HepG2 (cell line): ENCODE measurements at regions not wholly inside any gene's neighbourhood (a gene's known extent, or its start where the extent isn't known, plus 50 kb on each side); places are given as distances from the start of the nearest gene placed in this dataset.

ENCODE experiments used
- ATAC-seq: fragments of 200-7000 bp; cut with Tn5 transposase; 3 replicates; pipeline ENCODE4 v1.9.1; 2020; ENCODE audit warnings: mild to moderate bottlenecking, moderate library complexity
- BruUV-seq: library from RNA; stranded (reverse); fragments of 400-500 nt; replicated peaks from 2 replicates; lab custom pipeline; 2021; lab: Mats Ljungman, UMichigan
- CTCF ChIA-PET: fragments of 300-600 bp; formaldehyde crosslinking; extraction: SDS; loops from one replicate; lab custom pipeline; 2021; ENCODE audit warnings: low total read pairs, inconsistent platforms, low intra/inter-chr PET ratio; lab: Yijun Ruan, JAX
- POLR2A ChIA-PET: fragments of 350-600 bp; sonication (Branson Sonifier 250); formaldehyde crosslinking; loops from one replicate; lab custom pipeline; 2020; ENCODE audit warnings: antibody characterized with exemption, inconsistent platforms; lab: Yijun Ruan, JAX
- DNase-seq: peaks from one replicate; pipeline ENCODE4 v3.0.0-alpha.2; 2015; ENCODE audit warnings: low spot score
- FAIRE-seq: peaks from 3 replicates; lab custom pipeline; 2011; peaks lifted over from hg19 to GRCh38; lab: Jason Lieb, UNC
- H2AFZ ChIP-seq: one replicate; pipeline ENCODE4 v1.6.1; 2011; ENCODE audit warnings: low read length, inconsistent platforms
- H3K27ac ChIP-seq: fragments of 300-600 bp; 3 replicates; pipeline ENCODE4 v1.8.0; 2011; ENCODE audit warnings: mixed run types, mild to moderate bottlenecking, mixed read lengths, low read length, inconsistent platforms; ENCODE audit not compliant: insufficient read depth; ENCODE audit errors: extremely low read length
- H3K27me3 ChIP-seq, 2 experiments: fragments of 200-600 bp in 1 of 2; 2 replicates in 1 of 2; 3 replicates in 1 of 2; pipeline versions ENCODE4 v1.6.0 to v1.8.0; 2011; ENCODE audit warnings: low read length in 2 of 2, mild to moderate bottlenecking in 2 of 2, moderate library complexity in 2 of 2, inconsistent platforms in 1 of 2; ENCODE audit not compliant: insufficient read depth in 2 of 2, control insufficient read depth in 1 of 2
- H3K36me3 ChIP-seq, 2 experiments: fragments of 200-600 bp in 1 of 2; replicated peaks in 1 of 2; 2 replicates in 1 of 2; 3 replicates in 1 of 2; pipeline versions ENCODE4 v1.5.1 to v1.8.0; 2011; ENCODE audit warnings: low read length in 2 of 2, inconsistent platforms in 1 of 2; ENCODE audit not compliant: insufficient read depth in 2 of 2, control insufficient read depth in 1 of 2
- H3K4me1 ChIP-seq: 2 replicates; pipeline ENCODE4 v1.5.1; 2012; ENCODE audit warnings: low read length, inconsistent platforms; ENCODE audit not compliant: insufficient read depth
- H3K4me2 ChIP-seq: 2 replicates; pipeline ENCODE4 v1.6.0; 2011; ENCODE audit warnings: low read depth, low read length, inconsistent platforms
- H3K4me3 ChIP-seq, 3 experiments: fragments of 200-600 bp in 1 of 3; sonication (generic), shearing (Covaris generic) in 1 of 3; replicated peaks in 1 of 3; 2 replicates each; pipeline ENCODE4 v1.5.1; 2011 to 2016; ENCODE audit warnings: low read length in 3 of 3, inconsistent platforms in 2 of 3, low read depth in 2 of 3, mild to moderate bottlenecking in 2 of 3, control low read depth in 1 of 3, mixed read lengths in 1 of 3; ENCODE audit not compliant: insufficient read depth in 1 of 3
- H3K79me2 ChIP-seq: one replicate; pipeline ENCODE4 v1.6.1; 2011; ENCODE audit warnings: low read length, inconsistent platforms; ENCODE audit not compliant: insufficient read depth
- H3K9ac ChIP-seq: 2 replicates; pipeline ENCODE4 v1.6.0; 2011; ENCODE audit warnings: mild to moderate bottlenecking, low read depth, low read length, inconsistent platforms; ENCODE audit not compliant: insufficient read depth
- H3K9me3 ChIP-seq: 2 replicates; pipeline ENCODE4 v1.5.1; 2012; ENCODE audit warnings: mild to moderate bottlenecking, low read length
- H4K20me1 ChIP-seq: 2 replicates; pipeline ENCODE4 v1.6.0; 2011; ENCODE audit warnings: inconsistent platforms, mild to moderate bottlenecking, low read length, moderate library complexity; ENCODE audit not compliant: insufficient read depth
- HDAC2 ChIP-seq: sonication (generic); formaldehyde crosslinking; IDR thresholded peaks from 2 replicates; pipeline ENCODE4 v1.4.0; 2020; ENCODE audit warnings: missing genetic modification reagents
- HOXA3 ChIP-seq: sonication (generic); formaldehyde crosslinking; IDR thresholded peaks from 2 replicates; pipeline ENCODE4 v1.5.0; 2020; ENCODE audit warnings: missing genetic modification reagents
- IRF9 ChIP-seq: sonication (generic); formaldehyde crosslinking; IDR thresholded peaks from 2 replicates; pipeline ENCODE4 v1.8.0; 2022; ENCODE audit warnings: missing genetic modification reagents, mild to moderate bottlenecking, borderline replicate concordance
- KDM6A ChIP-seq: IDR thresholded peaks from 2 replicates; pipeline ENCODE4 v1.6.1; 2016; ENCODE audit warnings: low read depth
- KMT2B ChIP-seq: IDR thresholded peaks from 2 replicates; pipeline ENCODE4 v1.6.1; 2016; ENCODE audit warnings: missing genetic modification reagents, missing compliant biosample characterization
- MIER3 ChIP-seq: IDR thresholded peaks from 2 replicates; pipeline ENCODE4 v1.6.1; 2016; ENCODE audit warnings: missing compliant biosample characterization, borderline replicate concordance
- MTF2 ChIP-seq: sonication (generic); formaldehyde crosslinking; IDR thresholded peaks from 2 replicates; pipeline ENCODE4 v1.5.0; 2020; ENCODE audit warnings: missing genetic modification reagents, borderline replicate concordance
- MXD1 ChIP-seq: sonication (generic); formaldehyde crosslinking; IDR thresholded peaks from 2 replicates; pipeline ENCODE4 v1.4.0; 2020; ENCODE audit warnings: mild to moderate bottlenecking, missing genetic modification reagents
- NR2F1 ChIP-seq, 2 experiments: fragments of 450-650 bp in 1 of 2; formaldehyde crosslinking in 1 of 2; IDR thresholded peaks; 2 replicates each; pipeline versions ENCODE4 v1.5.0 to v1.6.1; 2016 to 2020; ENCODE audit warnings: mild to moderate bottlenecking in 1 of 2, missing compliant biosample characterization in 1 of 2, missing genetic modification reagents in 1 of 2, moderate library complexity in 1 of 2
- RAD51 ChIP-seq: fragments of 450-650 bp; IDR thresholded peaks from 2 replicates; pipeline ENCODE4 v1.6.1; 2016; ENCODE audit warnings: borderline replicate concordance
- RFX5 ChIP-seq: IDR thresholded peaks from 2 replicates; pipeline ENCODE4 v1.6.1; 2011; ENCODE audit warnings: low read depth, low read length, improper control_type of control experiment
- SATB2 ChIP-seq: sonication (generic); formaldehyde crosslinking; IDR thresholded peaks from 2 replicates; pipeline ENCODE4 v1.5.0; 2020; ENCODE audit warnings: missing genetic modification reagents
- SP5 ChIP-seq: IDR thresholded peaks from 2 replicates; pipeline ENCODE4 v1.6.1; 2016; ENCODE audit warnings: low read depth, borderline replicate concordance
- TRAFD1 ChIP-seq: sonication (generic); formaldehyde crosslinking; IDR thresholded peaks from 2 replicates; pipeline ENCODE4 v1.5.1; 2020; ENCODE audit warnings: missing genetic modification reagents, mild to moderate bottlenecking, borderline replicate concordance
- ZNF296 ChIP-seq: sonication (generic); formaldehyde crosslinking; conservative IDR thresholded peaks from 2 replicates; pipeline ENCODE4 v1.5.0; 2020; ENCODE audit warnings: mild to moderate bottlenecking, missing genetic modification reagents
- ZNF317 ChIP-seq: sonication (generic); formaldehyde crosslinking; IDR thresholded peaks from 2 replicates; pipeline ENCODE4 v1.5.0; 2020; ENCODE audit warnings: mild to moderate bottlenecking, missing genetic modification reagents
- ZNF335 ChIP-seq: sonication (generic); formaldehyde crosslinking; IDR thresholded peaks from 2 replicates; pipeline ENCODE4 v1.4.0; 2020; ENCODE audit warnings: missing genetic modification reagents
- ZNF34 ChIP-seq: sonication (generic); formaldehyde crosslinking; IDR thresholded peaks from 2 replicates; pipeline ENCODE4 v1.4.0; 2020; ENCODE audit warnings: mild to moderate bottlenecking, missing genetic modification reagents, borderline replicate concordance
- ZNF749 ChIP-seq: sonication (generic); formaldehyde crosslinking; IDR thresholded peaks from 2 replicates; pipeline ENCODE4 v1.8.0; 2022; ENCODE audit warnings: mild to moderate bottlenecking, missing genetic modification reagents, moderate library complexity, borderline replicate concordance
- ZNF792 ChIP-seq: IDR thresholded peaks from 2 replicates; pipeline ENCODE4 v1.6.1; 2016
- WGBS: methylation state at CpG from one replicate; pipeline ENCODE4 v1.1.6; 2017; ENCODE audit warnings: low lambda C conversion rate; 5-methylcytosine and 5-hydroxymethylcytosine counted together
- in situ Hi-C: cut with HindIII; loops from 2 replicates; pipeline ENCODE4 v1.10.0; 2017; ENCODE audit warnings: low pct_unique_long_range_greater_than_20kb; ENCODE audit not compliant: extremely low pct_ligation_motif_present
- intact Hi-C: fragments of 100-400 bp; cut with micrococcal nuclease; formaldehyde crosslinking; loops from one replicate; pipeline ENCODE4 v1.10.0; 2022; ENCODE audit not compliant: unreplicated experiment

- WGBS, result 0% methylated on average over 3 of the region's 3 CpGs
- TF ChIP-seq ZNF317 (CRISPR knock-in tag), result no peak
- TF ChIP-seq RAD51, result no peak
- no peak for TF ChIP-seq IRF9 (CRISPR knock-in tag)
- no peak for TF ChIP-seq MXD1 (CRISPR knock-in tag)
- no peak for TF ChIP-seq ZNF335
- no peak for TF ChIP-seq ZNF792
- TF ChIP-seq MTF2 (CRISPR knock-in tag), result no peak
- TF ChIP-seq, all 625 proteins: peak for 0
- ChIA-PET POLR2A (no interaction called here), CTCF (no interaction called here)
- no peaks in the 10 kb centered on the region for H4K20me1 ChIP-seq
- H2AFZ ChIP-seq, result no peak overlapping the region
- no peak overlapping the region for H3K27ac ChIP-seq
- in situ Hi-C loops, result no loop called here
- H3K4me3 ChIP-seq, result no peak overlapping the region
- no peaks in the 10 kb centered on the region for H3K4me1 ChIP-seq
- no peak overlapping the region for H3K4me2 ChIP-seq
- no peaks in the 10 kb centered on the region for H3K79me2 ChIP-seq
- no peaks in the 10 kb centered on the region for H3K27me3 ChIP-seq
- BruUV-seq, result no TSS peak
- no peaks in the 10 kb centered on the region for H3K9me3 ChIP-seq
- H3K9ac ChIP-seq, result no peak overlapping the region
- ATAC-seq (no peak), DNase-seq (no peak), FAIRE-seq (no peak)
- intact Hi-C loops, result no loop called here
- no peaks in the 10 kb centered on the region for H3K36me3 ChIP-seq
Observed at GRCh38 chr10:8438603-8439002, 384.1 kb downstream of the GATA3 start.

- Histone ChIP-seq H3K9me3 (no peaks in the 10 kb centered on the region), H3K27me3 (no peaks in the 10 kb centered on the region), H3K9ac (no peak overlapping the region), H3K4me3 (no peak overlapping the region), H3K27ac (no peak overlapping the region), H4K20me1 (no peaks in the 10 kb centered on the region), H3K79me2 (no peaks in the 10 kb centered on the region), H3K36me3 (no peaks in the 10 kb centered on the region), H2AFZ (no peak overlapping the region), H3K4me2 (no peak overlapping the region), H3K4me1 (no peaks in the 10 kb centered on the region)
- in situ Hi-C loops (no loop called here), intact Hi-C loops (no loop called here)
- POLR2A ChIA-PET, result no interaction called here
- CTCF ChIA-PET, result no interaction called here
- no peak for ATAC-seq
- whole genome bisulfite sequencing, result 0% methylated on average over 1 of the region's 1 CpG
- DNase-seq, result no peak
- no peak for FAIRE-seq
- BruUV-seq, result no TSS peak
- no peak for TF ChIP-seq ZNF749
- no peak for TF ChIP-seq SP5
- no peak for TF ChIP-seq ZNF34 (CRISPR knock-in tag)
- no peak for TF ChIP-seq MIER3 (CRISPR knock-in tag)
- TF ChIP-seq KMT2B (CRISPR knock-in tag), result no peak
- no peak for TF ChIP-seq SATB2 (CRISPR knock-in tag)
- TF ChIP-seq ZNF296 (CRISPR knock-in tag), result no peak
- no peak for TF ChIP-seq RFX5
- TF ChIP-seq NR2F1 (CRISPR knock-in tag; IDR thresholded peaks at IDR 0.05), result no peak
- TF ChIP-seq HDAC2 (CRISPR knock-in tag), result no peak
- no peak for TF ChIP-seq HOXA3 (CRISPR knock-in tag)
- no peak for TF ChIP-seq KDM6A (CRISPR knock-in tag)
- no peak for TF ChIP-seq TRAFD1 (CRISPR knock-in tag)
Observed at GRCh38 chr10:8439040-8439439, 384.6 kb downstream of the GATA3 start.
